ENCODE measurements at regions not wholly inside any gene's neighbourhood (a gene's known extent, or its start where the extent isn't known, plus 50 kb on each side); places are given as distances from the start of the nearest gene placed in this dataset.

DNA sequence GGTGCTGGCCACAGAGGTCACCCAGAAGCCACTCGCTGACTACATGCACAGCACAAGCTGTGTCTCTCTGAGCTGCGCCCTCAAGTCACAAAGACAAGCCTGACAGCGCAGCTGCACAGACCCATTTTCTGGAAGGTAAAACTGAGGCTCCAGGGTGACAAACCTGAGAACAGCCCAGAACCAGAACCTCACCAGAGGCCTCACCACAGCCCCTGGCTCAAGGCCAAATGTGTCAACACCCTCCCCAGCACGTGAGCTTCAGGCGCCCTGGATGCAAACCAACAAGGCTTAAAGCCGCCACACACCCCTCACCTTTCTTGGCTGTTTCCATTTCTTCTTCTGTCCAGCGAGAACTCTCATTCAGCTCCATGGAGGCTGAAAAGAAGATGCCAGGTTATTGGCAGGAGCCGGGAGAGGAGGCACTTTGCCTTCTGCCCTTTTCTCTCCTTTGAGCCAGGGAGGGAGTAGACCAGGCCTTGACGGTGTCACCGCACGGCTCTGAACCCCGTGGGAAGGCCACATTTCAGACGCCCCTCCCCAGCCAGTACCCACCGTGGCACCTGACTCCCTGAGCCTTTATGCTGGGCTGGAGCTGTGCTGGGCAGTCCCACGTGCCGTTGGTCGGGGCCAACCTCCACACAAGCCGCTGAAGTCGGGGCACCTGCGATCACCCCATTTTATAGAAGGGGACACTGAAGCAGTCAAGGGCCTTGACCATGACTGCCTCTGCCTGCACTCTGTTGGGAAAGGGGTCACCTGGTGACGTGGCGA is 103.1 kb downstream of the RFLNA start:
- no peak for TF ChIP-seq CTCF (IDR thresholded peaks at IDR 0.05; ENCODE audit: low read depth, low read length, missing control alignments)
- no peak overlapping the region for H3K4me3 ChIP-seq (replicated peaks; ENCODE audit: low read depth, low read length)
- DNase-seq (ENCODE audit: extremely low read depth, low read depth), result no peak

- H3K4me3 ChIP-seq (replicated peaks; ENCODE audit: low read depth, low read length), result no peak overlapping the region
- no peak for DNase-seq (ENCODE audit: extremely low read depth, low read depth)
- no peak for TF ChIP-seq CTCF (IDR thresholded peaks at IDR 0.05; ENCODE audit: low read depth, low read length, missing control alignments)
Observed at GRCh38 chr12:124397399-124397679, 102.4 kb downstream of the RFLNA start.

- TF ChIP-seq CTCF (IDR thresholded peaks at IDR 0.05; ENCODE audit: low read depth, low read length, missing control alignments), result no peak
- DNase-seq (ENCODE audit: extremely low read depth, low read depth), result no peak
- H3K4me3 ChIP-seq (replicated peaks; ENCODE audit: low read depth, low read length), result no peak overlapping the region
Observed at GRCh38 chr12:124396544-124397398, 101.9 kb downstream of the RFLNA start.

DNA sequence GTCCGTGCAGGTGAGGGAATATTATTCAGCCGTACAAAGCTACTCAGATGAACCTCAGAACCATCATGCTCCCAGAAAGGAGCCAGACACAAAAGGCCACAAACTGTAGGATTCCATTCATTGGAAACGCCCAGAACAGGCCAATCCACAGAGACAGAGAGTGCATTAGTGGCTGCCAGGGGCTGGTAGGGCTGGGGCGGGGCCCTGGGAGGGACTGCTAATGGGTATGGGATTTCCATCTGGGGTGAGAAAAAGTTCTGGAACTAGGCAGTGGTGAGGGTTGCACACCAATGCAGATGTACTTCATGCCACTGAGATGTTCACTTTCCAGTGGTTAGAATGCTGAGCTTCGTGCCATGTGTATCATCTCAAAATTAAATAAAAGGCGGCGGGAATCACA is 101.1 kb downstream of the RFLNA start:
- DNase-seq (ENCODE audit: extremely low read depth, low read depth), result no peak
- TF ChIP-seq CTCF (IDR thresholded peaks at IDR 0.05; ENCODE audit: low read depth, low read length, missing control alignments), result no peak
- H3K4me3 ChIP-seq (replicated peaks; ENCODE audit: low read depth, low read length), result no peak overlapping the region

DNA sequence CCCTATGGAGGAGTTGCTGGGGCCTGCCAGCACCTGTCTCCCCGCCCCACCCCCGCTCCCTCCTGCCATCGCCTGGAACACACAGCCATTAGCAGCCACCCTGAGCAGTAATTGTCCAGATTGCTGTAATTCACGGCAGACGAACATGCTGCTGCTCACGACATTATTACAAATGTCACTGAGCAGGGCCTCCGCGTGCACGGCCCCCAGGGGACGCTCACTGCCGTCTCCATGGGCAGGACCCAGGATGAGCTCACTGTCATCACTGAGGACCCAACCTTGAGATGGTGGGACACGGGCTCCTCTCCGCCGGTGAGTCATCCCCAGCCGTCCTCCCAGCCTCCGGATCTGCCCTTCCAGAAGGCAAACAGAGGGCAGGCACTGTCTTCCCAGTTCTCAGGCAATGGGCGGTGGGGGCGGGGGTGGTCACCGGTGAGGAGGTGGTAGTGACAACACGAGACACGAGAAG is 100.4 kb downstream of the RFLNA start:
- DNase-seq (ENCODE audit: extremely low read depth, low read depth), result no peak
- TF ChIP-seq CTCF (IDR thresholded peaks at IDR 0.05; ENCODE audit: low read depth, low read length, missing control alignments), result no peak
- no peak overlapping the region for H3K4me3 ChIP-seq (replicated peaks; ENCODE audit: low read depth, low read length)

DNA sequence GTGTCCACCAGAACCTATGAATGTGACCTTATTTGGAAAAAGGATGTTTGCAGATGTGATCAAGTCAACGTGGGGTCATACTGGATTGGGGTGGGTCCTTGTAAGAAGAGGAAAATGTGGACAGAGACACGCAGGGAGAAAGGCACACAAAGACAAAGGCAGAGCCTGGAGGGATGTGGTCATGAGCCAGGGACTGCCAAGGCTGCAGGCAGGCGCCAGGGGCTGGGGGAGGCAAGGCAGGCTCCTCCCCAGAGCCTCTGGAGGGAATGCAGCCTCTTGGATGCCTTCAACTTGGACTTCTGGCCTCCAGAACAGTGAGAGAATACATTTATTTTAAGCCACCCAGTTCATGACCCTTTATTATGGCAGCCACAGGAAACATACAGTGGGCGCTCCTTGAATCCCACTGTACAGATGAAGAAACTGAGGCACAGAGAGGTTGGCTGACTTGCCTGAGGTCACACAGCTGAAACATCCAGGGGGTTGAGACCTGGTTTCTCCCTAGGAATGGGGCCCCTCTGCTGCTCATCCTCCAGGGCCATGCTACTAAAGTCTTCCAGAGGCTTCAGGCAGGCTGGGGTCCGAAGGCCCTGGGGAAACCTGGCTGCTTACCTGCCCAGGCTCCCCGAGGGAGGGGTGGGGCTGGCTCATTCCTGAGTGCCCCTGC is 99.7 kb downstream of the RFLNA start:
- TF ChIP-seq CTCF (IDR thresholded peaks at IDR 0.05; ENCODE audit: low read depth, low read length, missing control alignments), result no peak
- H3K4me3 ChIP-seq (replicated peaks; ENCODE audit: low read depth, low read length), result no peak overlapping the region
- DNase-seq (ENCODE audit: extremely low read depth, low read depth), result no peak
